HCT116 (cell line): ENCODE measurements at regions not wholly inside any gene's neighbourhood (a gene's known extent, or its start where the extent isn't known, plus 50 kb on each side); places are given as distances from the start of the nearest gene placed in this dataset.

Source experiments
- CEBPB ChIP-seq: IDR thresholded peaks from 2 replicates; pipeline ENCODE4 v1.6.1; 2012; ENCODE audit warnings: low read depth
- EGR1 ChIP-seq: IDR thresholded peaks from 2 replicates; pipeline ENCODE4 v1.6.1; 2012; ENCODE audit warnings: low read depth
- ELF1 ChIP-seq: IDR thresholded peaks from 2 replicates; pipeline ENCODE4 v1.6.1; 2012; ENCODE audit warnings: low read depth, borderline replicate concordance
- EZH2 ChIP-seq: fragments of 200-600 bp; sonication (generic); IDR thresholded peaks from 2 replicates; pipeline ENCODE4 v1.6.1; 2017; ENCODE audit warnings: antibody characterized with exemption, mixed run types
- JUND ChIP-seq: IDR thresholded peaks from 2 replicates; pipeline ENCODE4 v1.6.1; 2012
- POLR2A ChIP-seq: IDR thresholded peaks from 2 replicates; pipeline ENCODE4 v1.7.0; 2011; ENCODE audit warnings: borderline replicate concordance; ENCODE audit not compliant: insufficient read depth, insufficient read length; ENCODE audit errors: extremely low read depth
- ZNF274 ChIP-seq: fragments of 200-500 bp; sonication (Bioruptor generic); IDR thresholded peaks from 2 replicates; pipeline ENCODE4 v1.6.1; 2014; ENCODE audit warnings: mild to moderate bottlenecking, low read depth, low read length, inconsistent platforms
- TF ChIP-seq, protein P1 (sequence below), 3 experiments: fragments of 200-600 bp in 1 of 3; sonication (generic) in 1 of 3; IDR thresholded peaks in 2 of 3; conservative IDR thresholded peaks in 1 of 3; 2 replicates each; pipeline ENCODE4 v1.5.1; 2012 to 2017; ENCODE audit warnings: low read depth in 2 of 3, low read length in 2 of 3, antibody characterized with exemption in 1 of 3, borderline replicate concordance in 1 of 3, control low read depth in 1 of 3, mild to moderate bottlenecking in 1 of 3, mixed read lengths in 1 of 3, mixed run types in 1 of 3, moderate library complexity in 1 of 3; ENCODE audit not compliant: insufficient read depth in 1 of 3
- TF ChIP-seq, protein P2 (sequence below): IDR thresholded peaks from 2 replicates; pipeline ENCODE4 v1.6.1; 2011; ENCODE audit warnings: mild to moderate bottlenecking, low read length, moderate library complexity; ENCODE audit not compliant: insufficient replicate concordance; ENCODE audit errors: extremely low read depth
- TF ChIP-seq, protein P3 (sequence below): IDR thresholded peaks from 2 replicates; pipeline ENCODE4 v1.6.1; 2012; ENCODE audit warnings: low read depth

- TF ChIP-seq POLR2A (no peak), ZNF274 (no peak), CEBPB (no peak), EGR1 (no peak), EZH2 (no peak), JUND (no peak), ELF1 (no peak)
- TF ChIP-seq, protein P1, sequence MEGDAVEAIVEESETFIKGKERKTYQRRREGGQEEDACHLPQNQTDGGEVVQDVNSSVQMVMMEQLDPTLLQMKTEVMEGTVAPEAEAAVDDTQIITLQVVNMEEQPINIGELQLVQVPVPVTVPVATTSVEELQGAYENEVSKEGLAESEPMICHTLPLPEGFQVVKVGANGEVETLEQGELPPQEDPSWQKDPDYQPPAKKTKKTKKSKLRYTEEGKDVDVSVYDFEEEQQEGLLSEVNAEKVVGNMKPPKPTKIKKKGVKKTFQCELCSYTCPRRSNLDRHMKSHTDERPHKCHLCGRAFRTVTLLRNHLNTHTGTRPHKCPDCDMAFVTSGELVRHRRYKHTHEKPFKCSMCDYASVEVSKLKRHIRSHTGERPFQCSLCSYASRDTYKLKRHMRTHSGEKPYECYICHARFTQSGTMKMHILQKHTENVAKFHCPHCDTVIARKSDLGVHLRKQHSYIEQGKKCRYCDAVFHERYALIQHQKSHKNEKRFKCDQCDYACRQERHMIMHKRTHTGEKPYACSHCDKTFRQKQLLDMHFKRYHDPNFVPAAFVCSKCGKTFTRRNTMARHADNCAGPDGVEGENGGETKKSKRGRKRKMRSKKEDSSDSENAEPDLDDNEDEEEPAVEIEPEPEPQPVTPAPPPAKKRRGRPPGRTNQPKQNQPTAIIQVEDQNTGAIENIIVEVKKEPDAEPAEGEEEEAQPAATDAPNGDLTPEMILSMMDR (IDR thresholded peaks at IDR 0.05 in 2 of 3, conservative IDR thresholded peaks at IDR 0.05 in 1 of 3; ENCODE audit: borderline replicate concordance in 1 of 3, insufficient read depth in 1 of 3, low read depth in 2 of 3, low read length in 2 of 3): no peak
- TF ChIP-seq, protein P2, sequence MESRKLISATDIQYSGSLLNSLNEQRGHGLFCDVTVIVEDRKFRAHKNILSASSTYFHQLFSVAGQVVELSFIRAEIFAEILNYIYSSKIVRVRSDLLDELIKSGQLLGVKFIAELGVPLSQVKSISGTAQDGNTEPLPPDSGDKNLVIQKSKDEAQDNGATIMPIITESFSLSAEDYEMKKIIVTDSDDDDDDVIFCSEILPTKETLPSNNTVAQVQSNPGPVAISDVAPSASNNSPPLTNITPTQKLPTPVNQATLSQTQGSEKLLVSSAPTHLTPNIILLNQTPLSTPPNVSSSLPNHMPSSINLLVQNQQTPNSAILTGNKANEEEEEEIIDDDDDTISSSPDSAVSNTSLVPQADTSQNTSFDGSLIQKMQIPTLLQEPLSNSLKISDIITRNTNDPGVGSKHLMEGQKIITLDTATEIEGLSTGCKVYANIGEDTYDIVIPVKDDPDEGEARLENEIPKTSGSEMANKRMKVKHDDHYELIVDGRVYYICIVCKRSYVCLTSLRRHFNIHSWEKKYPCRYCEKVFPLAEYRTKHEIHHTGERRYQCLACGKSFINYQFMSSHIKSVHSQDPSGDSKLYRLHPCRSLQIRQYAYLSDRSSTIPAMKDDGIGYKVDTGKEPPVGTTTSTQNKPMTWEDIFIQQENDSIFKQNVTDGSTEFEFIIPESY: no peak
- TF ChIP-seq, protein P3, sequence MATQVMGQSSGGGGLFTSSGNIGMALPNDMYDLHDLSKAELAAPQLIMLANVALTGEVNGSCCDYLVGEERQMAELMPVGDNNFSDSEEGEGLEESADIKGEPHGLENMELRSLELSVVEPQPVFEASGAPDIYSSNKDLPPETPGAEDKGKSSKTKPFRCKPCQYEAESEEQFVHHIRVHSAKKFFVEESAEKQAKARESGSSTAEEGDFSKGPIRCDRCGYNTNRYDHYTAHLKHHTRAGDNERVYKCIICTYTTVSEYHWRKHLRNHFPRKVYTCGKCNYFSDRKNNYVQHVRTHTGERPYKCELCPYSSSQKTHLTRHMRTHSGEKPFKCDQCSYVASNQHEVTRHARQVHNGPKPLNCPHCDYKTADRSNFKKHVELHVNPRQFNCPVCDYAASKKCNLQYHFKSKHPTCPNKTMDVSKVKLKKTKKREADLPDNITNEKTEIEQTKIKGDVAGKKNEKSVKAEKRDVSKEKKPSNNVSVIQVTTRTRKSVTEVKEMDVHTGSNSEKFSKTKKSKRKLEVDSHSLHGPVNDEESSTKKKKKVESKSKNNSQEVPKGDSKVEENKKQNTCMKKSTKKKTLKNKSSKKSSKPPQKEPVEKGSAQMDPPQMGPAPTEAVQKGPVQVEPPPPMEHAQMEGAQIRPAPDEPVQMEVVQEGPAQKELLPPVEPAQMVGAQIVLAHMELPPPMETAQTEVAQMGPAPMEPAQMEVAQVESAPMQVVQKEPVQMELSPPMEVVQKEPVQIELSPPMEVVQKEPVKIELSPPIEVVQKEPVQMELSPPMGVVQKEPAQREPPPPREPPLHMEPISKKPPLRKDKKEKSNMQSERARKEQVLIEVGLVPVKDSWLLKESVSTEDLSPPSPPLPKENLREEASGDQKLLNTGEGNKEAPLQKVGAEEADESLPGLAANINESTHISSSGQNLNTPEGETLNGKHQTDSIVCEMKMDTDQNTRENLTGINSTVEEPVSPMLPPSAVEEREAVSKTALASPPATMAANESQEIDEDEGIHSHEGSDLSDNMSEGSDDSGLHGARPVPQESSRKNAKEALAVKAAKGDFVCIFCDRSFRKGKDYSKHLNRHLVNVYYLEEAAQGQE: no peak
These were observed 137.2 kb upstream of the PGRMC2 start for GRCh38 chr4:128424527-128425497.
